HG03280 (cell line): ENCODE measurements at regions not wholly inside any gene's neighbourhood (a gene's known extent, or its start where the extent isn't known, plus 50 kb on each side); places are given as distances from the start of the nearest gene placed in this dataset.
"Not testable (repeated sequence)": the region's sequence is repeated elsewhere in the genome, so short reads cannot be mapped to it uniquely, and the experiment has no call there.

Experiments used
- ATAC-seq: cut with Tn5 transposase; IDR thresholded peaks from one replicate; pipeline ENCODE4 v1.9.1; 2021; ENCODE audit warnings: mild to moderate bottlenecking, moderate library complexity; ENCODE audit not compliant: unreplicated experiment

DNA sequence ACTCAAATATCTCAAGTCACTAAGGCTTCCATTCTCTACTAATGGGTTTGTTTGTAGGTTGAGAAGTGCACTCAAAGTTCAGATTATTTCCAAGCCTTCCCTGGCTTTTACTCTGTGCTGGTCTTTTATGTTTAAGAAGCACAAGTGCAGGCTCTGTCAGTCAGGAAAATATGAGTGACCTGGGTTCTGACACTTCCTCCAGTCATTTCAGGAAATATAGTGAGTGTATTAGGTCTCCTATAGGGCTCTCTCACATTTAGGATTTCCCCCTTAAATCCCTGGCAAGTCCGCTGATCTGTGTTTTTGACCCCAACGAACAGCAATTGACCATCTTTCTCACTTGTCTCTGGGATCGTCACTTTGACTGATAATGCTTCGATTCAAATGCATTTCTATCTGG is 210.2 kb downstream of the ARPP21 start:
- ATAC-seq = no peak

DNA sequence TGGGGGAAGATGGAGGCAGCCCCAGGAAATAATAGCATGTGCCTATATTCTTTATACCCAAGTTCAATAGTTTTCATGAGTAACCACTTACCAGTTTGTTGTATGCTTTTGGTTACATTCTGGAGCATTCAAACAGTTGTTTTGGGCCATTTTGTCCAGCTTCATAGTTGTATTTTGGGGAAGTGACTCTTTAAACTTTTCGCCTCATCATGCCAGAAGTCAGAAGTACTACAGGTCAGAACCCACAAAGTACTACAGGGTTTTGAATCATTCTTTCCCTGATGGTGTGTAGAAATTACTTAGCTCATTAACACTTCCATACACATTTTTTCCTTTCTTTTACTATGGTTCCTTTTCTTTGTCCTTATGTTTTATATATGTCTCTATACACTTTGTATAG is 210.6 kb downstream of the ARPP21 start:
- no peak for ATAC-seq

DNA sequence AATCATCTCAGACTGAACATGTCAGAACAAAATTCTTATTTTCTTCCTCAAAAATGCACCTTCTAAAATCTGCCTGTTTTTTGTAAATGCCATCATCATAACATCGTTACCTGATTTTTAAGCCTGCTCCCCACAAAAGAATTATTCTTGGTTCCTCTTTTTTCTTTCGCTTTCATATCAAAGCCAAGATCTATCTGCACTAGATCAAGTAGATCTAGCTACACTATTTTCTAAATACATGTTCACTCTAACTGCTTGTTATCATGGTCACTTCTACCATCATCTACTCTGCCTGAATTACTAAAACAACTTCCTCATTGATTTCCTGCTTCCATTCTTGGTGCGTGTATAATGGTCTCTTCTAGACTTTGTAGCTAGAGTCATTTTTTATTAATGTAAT is 217.7 kb downstream of the ARPP21 start:
- no peak for ATAC-seq

DNA sequence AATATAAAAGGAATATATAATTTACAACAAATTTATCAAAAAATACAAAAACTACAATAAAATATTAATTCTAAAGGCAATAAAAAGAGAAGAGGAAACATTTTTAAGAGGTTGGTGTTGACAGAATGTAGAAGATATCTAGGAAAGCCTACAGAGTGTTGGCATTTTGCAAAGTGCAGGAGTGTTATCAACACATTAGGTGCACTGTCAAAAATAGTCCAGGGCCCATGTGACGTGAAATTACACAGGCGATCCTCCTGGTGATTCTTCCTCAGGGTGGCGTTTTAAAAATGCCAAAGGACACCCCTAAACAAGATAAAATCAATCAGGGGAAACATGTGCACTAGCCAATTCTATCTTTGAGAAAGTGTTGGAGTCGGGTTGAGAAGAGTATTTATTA is 222.7 kb downstream of the ARPP21 start:
- ATAC-seq = no peak

DNA sequence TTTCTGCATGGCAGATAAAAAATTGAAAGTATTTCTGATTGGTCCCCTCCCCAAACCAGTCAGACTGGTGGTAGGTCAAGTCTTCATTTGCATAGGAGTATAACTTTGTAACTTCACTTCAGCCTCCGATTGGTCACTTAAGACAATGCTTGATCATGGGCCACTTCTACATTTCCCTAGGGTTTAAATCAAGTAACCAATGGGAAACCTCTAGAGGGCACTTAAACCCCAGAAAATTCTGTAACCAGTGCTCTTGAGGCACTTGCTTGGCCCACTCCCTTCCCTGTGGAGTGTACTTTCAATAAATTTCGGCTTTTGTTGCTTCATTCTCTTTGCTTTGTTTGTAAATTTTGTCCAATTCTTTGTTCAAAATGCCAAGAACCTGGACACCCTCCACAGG is 225.5 kb downstream of the ARPP21 start:
- ATAC-seq = no peak

DNA sequence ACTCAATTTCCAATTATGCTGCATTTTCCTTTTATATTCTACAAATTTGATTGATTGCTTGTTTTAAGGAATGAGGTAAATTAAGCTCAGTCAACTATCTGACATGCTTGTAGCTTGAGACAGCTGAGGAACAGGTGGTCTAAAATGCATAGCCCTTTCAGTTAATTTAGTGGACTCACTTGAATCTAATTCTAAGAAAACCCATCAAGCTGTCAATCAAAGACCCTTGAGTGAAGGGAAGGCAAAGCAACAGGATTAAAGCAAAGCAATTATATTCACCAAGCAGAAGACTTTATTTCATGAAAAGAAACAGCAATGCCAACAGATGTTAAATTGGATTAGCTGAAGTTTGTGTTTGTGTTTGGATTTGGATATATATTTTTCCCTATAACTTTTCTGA is 228.5 kb downstream of the ARPP21 start:
- no peak for ATAC-seq

DNA sequence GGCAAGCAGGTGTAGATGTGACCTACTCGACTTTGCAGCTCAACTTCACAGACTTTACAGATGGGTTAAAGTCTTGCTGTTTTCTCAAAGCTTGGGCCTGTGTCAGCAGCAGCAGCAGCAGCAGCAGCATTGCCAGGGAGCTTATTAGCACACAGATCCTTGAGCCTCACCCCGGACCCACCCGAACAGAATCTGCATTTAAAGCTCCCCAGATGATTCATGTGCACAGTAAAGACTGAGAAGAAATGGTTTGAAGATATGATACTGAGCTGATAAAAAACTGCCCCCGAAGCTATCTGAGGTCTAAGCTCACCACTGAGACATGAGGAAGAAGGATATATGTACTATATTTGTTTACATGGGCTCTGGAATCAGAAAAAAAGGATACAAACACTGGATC is 231.7 kb downstream of the ARPP21 start:
- no peak for ATAC-seq

DNA sequence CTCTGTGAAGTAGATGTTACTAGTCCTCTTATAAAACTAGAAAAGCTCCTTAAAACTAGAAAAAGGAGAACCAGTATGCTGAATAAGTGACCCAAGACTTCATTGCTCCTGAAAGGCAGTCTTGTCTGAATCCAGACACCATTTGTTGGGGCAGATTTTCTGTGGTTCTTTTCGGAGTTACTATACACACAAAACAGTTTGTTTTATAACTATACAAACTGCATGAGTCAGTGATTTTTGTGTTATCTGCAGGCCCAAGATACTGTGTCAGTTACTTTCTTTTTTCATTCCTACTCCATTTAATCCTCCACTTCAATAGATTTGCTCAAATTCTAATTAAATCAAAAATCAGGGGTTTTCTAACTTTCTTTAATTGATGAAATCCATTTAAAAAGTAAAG is 244.6 kb downstream of the ARPP21 start:
- no peak for ATAC-seq

DNA sequence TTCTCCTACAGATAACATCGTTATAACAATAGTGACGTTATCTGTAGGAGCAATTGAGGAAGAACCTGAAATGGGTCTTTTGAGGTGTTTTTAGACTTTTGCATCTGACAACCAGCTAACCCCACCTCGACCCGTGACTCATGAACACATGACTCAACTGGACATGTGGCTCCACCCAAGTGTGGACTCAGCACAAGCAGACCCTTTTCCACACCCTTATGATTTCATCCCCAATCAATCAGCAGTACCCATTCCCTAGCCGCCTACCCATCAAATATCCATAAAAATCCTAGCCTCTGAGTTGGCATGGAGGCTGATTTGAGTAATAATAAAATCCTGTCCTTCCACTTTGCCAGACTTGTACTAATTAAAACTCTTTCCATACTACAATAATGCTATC is 255.4 kb downstream of the ARPP21 start:
- ATAC-seq = no peak

DNA sequence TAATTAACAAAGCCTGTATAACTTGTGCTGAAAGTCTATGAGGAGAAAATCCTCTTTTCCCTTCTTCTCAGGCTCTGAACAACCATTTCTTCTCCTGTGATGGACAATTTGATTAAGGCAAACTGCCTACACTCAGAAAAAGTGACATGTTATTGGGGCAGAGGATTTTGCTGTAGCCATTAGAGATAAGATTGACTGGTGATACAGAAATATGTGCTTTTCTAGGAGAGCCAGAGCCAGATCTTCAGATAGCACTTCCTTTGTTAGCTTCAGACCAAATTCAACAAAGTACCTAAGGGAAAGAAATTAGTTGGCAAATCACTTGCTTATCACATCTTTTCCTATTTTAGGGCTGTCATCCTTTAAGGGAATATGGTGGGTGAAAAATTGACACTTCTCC is 259.9 kb downstream of the ARPP21 start:
- ATAC-seq = no peak

DNA sequence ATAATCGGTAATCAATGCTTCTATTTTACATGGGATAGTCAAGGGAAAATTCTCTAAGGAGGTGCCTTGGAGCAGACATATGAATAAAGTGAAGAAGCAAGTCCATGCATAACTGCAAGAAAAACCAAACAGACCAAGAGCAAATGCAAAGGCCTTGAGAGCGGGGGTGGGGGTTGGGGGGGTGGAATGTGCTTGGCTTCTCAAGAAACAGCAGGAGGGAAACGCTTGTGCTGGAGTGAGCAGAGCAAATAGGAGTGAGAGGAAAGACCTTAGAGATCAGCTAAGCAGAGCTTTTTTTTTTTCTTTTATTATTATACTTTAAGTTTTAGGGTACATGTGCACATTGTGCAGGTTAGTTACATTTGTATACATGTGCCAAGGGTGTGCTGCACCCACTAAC is 260.8 kb downstream of the ARPP21 start:
- no peak for ATAC-seq

DNA sequence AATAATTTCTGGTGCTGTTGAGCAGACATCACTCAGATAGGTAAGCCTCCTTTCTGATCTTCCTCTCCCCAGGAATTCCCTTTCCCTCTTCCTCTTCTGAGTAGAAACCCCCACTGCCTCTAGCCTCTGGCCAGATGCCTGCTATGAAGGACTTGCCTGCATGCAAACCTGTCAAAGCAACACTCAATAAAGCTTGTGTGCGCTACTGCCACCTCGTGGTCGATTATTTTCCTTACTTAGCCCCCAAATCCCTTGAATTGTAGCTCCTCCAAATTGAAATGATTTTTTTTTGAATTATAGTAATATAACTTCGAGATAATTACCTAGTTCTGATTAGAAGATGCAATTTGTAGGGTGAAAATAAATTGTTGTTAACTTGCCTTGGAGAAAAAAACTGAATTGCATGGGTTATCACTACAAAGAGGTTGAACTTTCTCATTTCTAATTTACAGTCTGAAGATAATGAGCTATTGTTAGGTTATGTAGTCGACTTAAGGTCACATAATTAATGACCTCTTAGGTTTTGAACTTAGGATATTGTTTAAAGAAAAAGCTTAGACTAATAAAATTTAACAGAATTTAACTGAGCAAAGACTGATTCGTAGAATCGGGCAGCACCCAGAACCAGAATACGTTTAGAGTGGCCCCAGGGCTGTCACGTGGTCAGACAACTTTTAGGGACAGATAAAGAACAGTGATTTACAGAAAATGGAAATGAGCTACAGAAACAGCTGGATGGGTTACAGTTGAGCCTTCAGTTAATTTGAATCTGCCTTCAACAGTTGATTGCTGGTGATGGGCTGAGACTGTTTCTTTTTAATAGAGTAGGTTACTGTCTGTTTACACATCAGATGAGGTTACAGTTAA is 269.3 kb downstream of the ARPP21 start:
- ATAC-seq = peak; percentile 87

DNA sequence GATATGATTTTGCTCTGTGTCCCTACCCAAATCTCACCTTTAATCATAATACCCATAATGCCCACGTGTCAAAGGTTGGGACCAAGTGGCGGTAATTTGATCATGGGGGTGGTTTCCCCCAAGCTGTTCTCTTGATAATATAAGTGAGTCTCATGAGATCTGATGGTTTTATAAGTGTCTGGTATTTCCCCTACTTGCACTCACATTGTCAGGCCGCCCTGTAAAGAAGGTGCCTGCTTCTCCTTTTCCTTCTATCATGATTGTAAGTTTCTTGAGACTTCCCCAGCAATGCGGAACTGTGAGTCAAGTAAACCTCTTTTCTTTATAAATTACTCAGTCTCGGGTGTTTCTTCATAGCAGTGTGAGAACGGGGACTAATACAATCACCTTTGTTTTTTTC is 279.8 kb downstream of the ARPP21 start:
- ATAC-seq = no peak

DNA sequence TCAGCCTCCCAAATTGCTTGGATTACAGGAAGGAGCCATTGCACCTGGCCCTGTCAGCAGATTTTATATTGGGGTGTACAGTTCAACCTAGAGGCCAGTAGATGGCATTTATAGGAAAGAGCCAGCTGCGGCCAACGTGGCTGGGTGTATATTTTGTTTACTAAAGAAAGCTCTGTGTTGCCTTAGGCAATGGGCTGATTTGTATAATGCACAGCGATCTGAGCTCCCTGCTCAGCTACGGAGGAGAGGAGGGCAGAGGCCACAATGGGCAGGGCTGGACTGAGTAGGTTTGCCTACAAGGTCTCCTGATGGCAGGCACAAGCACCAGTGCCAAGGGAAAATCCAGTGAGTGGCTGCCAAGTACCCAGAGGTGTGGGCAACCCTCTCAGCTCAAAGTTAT is 282.4 kb downstream of the ARPP21 start:
- no peak for ATAC-seq

DNA sequence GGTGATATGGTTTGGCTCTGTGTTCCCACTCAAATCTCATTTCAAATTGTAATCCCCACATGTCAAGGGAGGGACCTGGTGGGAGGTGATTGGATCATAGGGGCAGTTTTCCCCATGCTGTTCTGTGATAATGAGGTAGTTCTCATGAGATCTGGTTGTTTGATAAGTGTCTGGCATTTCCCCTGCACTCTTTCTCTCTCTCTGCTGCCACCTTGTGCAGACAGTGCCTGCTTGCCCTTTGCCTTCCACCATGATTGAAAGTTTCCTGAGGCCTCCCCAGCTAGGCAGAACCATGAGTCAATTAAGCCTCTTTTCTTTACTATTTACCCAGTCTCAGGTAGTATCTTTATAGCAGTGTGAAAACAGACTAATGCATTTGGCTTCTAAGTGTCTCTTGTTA is 284.7 kb downstream of the ARPP21 start:
- ATAC-seq = not testable (repeated sequence)

DNA sequence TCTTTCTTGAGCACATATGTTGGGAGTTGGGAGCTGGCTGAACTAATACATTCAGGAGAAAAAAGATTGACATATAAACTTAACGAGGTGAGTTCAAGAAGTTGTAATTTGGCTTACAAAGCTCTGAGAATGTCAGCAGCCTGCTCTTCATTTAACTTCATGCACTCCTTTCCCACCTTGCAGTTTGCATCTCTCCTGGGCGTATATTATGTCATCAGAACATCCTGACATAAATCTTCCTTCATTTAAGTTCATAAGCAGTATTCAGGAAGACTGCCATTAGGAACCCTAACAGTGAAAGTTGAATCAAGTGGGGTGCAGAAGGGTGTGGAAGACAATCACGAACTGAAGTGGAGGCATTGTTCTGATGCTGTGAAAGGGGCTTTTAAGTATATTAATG is 288.1 kb downstream of the ARPP21 start:
- no peak for ATAC-seq

DNA sequence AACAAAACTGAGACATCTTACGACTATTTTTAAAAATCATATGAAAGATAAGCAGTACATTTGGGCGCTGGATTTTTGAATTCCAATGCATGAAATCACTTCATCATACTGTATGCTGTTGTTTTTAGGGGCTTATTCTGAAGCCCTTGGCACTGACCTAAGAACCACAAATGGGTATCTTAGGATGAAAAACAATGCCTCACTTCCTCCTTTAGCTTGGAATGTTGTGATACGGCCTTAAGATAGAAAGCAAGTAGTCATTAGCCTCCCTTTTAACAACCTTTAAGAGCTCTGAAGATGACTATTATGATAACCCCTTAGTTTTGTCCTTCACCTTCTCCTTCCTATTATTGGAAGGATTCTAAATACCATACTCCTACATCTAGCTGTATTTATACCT is 289.8 kb downstream of the ARPP21 start:
- no peak for ATAC-seq

DNA sequence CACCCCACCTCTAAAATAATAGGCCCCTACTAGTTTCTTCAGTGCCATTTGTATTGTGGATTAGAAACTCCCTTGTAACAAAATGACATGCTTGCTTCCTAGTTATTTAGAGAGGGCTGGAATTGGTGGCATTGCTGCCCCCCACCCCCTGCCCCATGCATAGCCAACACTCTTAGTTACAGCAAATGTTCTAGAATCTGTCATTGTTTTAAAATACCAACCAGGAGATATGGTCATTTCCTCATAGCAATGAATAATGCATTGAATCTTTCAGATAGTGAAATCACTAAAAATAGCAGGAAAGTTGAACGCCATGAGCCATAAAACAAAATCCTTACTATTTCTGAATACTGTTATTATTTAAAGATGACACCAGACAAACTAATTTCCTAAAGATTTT is 292.5 kb downstream of the ARPP21 start:
- ATAC-seq = no peak

DNA sequence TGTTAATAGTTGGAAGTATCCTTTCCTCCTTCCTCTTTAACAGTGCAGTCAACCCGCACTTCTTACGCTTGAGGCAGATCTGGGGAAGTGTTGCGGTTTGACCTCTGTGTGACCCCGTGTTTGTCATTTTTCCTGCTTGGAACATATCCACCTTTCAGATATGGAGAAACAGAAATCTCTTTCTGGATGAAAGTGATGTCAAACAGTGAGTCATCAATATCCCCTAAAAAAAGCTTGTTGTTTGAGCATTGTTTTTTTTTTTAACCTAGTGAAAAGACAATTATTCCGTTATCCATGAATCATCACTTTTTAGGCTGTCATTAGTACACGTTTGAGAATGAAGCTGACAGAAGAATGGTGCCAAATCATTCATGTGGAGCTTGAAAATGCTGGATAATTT is 293.7 kb downstream of the ARPP21 start:
- no peak for ATAC-seq

DNA sequence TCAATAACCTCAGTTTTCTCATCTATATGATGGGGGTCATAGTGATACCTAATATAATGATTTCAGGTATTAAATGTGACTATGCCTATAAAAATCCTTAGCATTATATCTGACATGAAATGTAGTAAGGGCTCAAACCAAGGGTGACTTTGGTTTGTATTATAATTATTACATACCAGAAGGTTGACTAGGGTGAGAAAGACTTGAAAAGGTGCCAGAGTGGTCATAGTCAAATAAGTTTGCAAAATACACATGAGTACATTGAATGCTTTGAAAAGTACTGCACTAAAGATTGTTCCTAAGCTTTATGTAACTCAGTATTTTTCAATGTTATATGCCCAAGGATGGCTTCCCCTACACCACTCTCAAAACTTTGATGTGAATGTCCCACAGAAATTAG is 297.2 kb downstream of the ARPP21 start:
- ATAC-seq = no peak

DNA sequence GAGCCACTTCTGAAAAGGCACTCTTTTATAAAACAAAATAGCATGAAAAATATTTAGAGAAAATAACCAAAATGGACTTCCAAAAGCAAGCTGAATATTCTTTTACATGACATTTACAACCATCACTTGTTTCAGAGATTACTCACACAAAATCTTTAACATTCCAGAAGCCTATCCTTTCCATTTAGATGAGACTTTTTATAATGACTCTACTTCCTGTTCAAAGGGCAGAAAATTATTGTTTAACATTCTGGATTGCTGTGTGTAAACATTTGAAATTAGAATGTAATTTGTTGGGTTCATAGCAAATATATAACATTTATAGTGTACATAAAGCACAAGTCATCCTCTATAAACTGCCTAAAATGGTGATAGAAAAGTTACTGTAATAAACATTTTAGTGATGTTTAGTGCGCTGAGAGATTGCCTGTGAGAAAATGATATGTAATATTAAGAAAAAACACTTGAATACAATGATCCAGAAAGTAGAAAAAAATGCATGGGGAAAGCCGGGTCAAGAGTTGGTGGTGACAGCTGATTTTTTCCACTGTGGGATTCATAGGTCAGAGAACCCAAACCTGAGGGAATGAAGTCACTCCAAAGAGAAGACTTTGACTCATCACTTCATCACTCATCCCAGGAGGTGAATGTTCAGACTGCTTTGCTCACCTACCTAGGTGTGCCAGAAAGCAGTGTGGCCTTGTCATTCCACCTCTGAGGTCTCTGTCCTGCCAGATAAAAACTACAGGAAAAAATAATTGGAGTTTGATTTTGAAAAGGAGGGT is 305.8 kb downstream of the ARPP21 start:
- ATAC-seq = no peak

DNA sequence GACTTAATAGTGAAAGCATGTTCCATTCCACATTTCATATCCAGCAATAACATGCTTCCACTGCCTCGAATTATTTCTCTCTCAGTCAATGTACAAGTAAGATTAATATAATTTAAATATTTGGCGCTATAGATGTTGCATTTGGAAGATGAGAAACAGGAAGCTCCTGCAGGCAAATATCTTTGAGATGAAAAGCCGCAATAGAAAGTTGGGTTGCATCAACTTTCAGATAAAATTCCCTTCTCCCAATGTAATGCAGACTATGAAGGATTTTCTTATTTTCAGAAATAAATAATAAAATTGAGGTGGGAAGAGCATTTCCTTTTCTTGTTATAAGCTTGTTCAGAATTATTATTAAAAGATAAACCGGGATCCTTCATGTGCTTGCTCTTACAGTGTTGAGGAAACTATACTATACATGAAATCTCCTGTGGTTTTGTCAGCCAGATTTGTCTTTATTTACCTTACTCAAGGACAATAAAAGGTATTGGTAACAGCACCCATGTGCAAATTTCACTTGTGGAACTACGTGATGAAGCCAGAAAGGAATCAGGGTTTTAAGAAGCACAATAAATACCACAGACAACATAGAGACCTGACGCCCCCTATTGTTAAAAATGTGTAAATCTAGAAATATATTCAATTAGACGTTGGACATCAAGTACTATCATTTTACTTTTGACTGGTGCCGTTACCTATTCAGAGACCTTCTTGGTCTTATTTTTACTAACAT is 307.0 kb downstream of the ARPP21 start:
- ATAC-seq = no peak
